ENCODE measurements at regions not wholly inside any gene's neighbourhood (a gene's known extent, or its start where the extent isn't known, plus 50 kb on each side); places are given as distances from the start of the nearest gene placed in this dataset.

GRCh38 chr2:21489080-21489479 lies 365.3 kb downstream of the TDRD15 start (continued):
- no peak for TF ChIP-seq ZNF10 (CRISPR knock-in tag; IDR thresholded peaks at IDR 0.05; ENCODE audit: borderline replicate concordance, low read depth)
- no peak for TF ChIP-seq CREB1 (IDR thresholded peaks at IDR 0.05)
- no peak for TF ChIP-seq CREB1 (CRISPR knock-in tag; IDR thresholded peaks at IDR 0.05)
- TF ChIP-seq PRDM10 (CRISPR knock-in tag; IDR thresholded peaks at IDR 0.05; ENCODE audit: low read depth), result no peak
- TF ChIP-seq ZNF33B (CRISPR knock-in tag; IDR thresholded peaks at IDR 0.05), result no peak
- TF ChIP-seq MLLT10 (CRISPR knock-in tag; IDR thresholded peaks at IDR 0.05), result no peak

- Histone ChIP-seq H2AFZ (ENCODE audit: low read length) (no peak overlapping the region), H3K27ac (ENCODE audit: extremely low read length, insufficient read depth, low read length) (no peak overlapping the region), H4K20me1 (ENCODE audit: insufficient read depth, low read length) (no peaks in the 10 kb centered on the region), H3K9me3 (ENCODE audit: low read length) (no peaks in the 10 kb centered on the region), H3K36me3 (replicated peaks in 1 of 2; ENCODE audit: control insufficient read depth in 1 of 2, insufficient read depth in 2 of 2, low read length in 2 of 2) (no peaks in the 10 kb centered on the region), H3K27me3 (ENCODE audit: control insufficient read depth in 1 of 2, insufficient read depth in 2 of 2, low read length in 2 of 2) (no peaks in the 10 kb centered on the region), H3K4me1 (ENCODE audit: insufficient read depth, low read length) (no peaks in the 10 kb centered on the region), H3K4me3 (replicated peaks in 1 of 3; ENCODE audit: insufficient read depth in 1 of 3, low read depth in 2 of 3, low read length in 3 of 3) (no peak overlapping the region), H3K79me2 (ENCODE audit: insufficient read depth, low read length) (no peaks in the 10 kb centered on the region), H3K9ac (ENCODE audit: insufficient read depth, low read depth, low read length) (no peak overlapping the region), H3K4me2 (ENCODE audit: low read depth, low read length) (no peak overlapping the region)
- CTCF ChIA-PET (ENCODE audit: low intra/inter-chr PET ratio, low total read pairs), result no interaction called here
- DNase-seq (ENCODE audit: low spot score) (no peak), FAIRE-seq (no peak), ATAC-seq (no peak)
- WGBS (ENCODE audit: low lambda C conversion rate), result under 1% methylated on average over 4 of the region's 4 CpGs
- in situ Hi-C loops (cut with HindIII; ENCODE audit: extremely low pct_ligation_motif_present, low pct_unique_long_range_greater_than_20kb) (no loop called here), intact Hi-C loops (cut with micrococcal nuclease; ENCODE audit: unreplicated experiment) (no loop called here)
- no TSS peak for BruUV-seq (replicated peaks)
- POLR2A ChIA-PET, result no interaction called here
- TF ChIP-seq HOXA9 (CRISPR knock-in tag; IDR thresholded peaks at IDR 0.05; ENCODE audit: borderline replicate concordance) (no peak), STAT5B (CRISPR knock-in tag; IDR thresholded peaks at IDR 0.05) (no peak), ZBTB46 (CRISPR knock-in tag; IDR thresholded peaks at IDR 0.05; ENCODE audit: borderline replicate concordance) (no peak), ZKSCAN1 (IDR thresholded peaks at IDR 0.05; ENCODE audit: low read length) (no peak), THRA (CRISPR knock-in tag; IDR thresholded peaks at IDR 0.05; ENCODE audit: borderline replicate concordance) (no peak), ZBTB25 (CRISPR knock-in tag; IDR thresholded peaks at IDR 0.05) (no peak), ZNF558 (CRISPR knock-in tag; IDR thresholded peaks at IDR 0.05; ENCODE audit: borderline replicate concordance) (no peak), GRHL1 (CRISPR knock-in tag; conservative IDR thresholded peaks at IDR 0.05) (no peak)
Observed at GRCh38 chr2:21498016-21498415, 374.2 kb downstream of the TDRD15 start.

All from HepG2 (cell line).